Amygdala (tissue), 56 donors: ENCODE measurements at regions not wholly inside any gene's neighbourhood (a gene's known extent, or its start where the extent isn't known, plus 50 kb on each side); places are given as distances from the start of the nearest gene placed in this dataset.
"Not testable (repeated sequence)": the region's sequence is repeated elsewhere in the genome, so short reads cannot be mapped to it uniquely, and the experiment has no call there.

ENCODE experiments used
- DNase-seq, 56 donors: peaks; one replicate each; lab custom pipeline; 2025; lab: John Stamatoyannopoulos, UW

DNA sequence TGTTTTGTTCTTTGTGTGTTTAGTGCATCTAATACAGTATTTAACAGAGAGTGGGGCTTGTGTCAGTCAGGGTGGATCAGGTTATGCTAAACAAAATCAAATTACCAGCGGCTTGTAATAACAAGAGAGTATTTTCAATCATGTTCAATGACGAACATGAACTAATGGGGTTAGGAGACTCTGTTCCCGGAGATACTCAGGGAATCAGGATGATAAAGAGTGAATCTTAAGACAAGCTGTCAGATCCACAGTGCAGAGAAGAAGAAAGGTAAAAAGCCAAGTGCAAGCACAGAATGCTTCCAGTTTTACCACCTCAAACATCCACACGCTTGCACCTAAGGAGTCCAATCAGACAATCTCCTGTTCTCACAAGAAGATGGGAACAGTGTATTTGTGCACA lies 1331.5 kb upstream of the TMEM132C start:
- DNase-seq, result no peak

DNA sequence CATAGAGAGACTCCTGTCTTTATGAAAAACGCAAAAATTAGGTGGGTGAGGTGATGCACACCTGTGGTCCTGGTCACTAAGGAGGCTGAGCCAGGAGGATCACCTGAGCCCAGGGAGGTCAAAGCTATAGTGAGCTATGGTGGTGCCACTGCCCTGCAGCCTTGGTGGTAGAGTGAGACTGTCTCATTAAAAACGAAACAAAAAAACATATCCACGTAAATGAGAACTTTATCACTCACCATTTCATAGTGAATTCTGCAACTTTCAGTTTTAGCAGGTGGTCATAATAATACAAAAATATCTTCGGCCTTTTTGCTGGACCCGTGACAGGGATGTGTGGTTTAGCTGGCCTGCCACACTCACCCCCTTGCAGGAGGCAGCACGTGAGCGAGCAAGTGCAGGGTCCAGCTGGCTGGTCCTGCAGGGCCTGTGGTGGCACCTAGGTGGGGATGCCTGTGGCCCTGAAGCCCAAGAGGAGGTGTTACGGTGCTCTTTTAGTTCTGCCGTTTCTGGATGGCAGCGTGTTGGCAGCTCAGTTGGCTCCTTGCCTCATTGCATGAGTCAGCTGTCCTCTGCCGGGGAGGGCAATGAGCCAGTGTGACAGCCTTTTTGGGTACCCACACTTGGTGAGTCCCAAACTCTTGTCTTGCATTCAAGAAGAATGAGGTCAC lies 1330.7 kb upstream of the TMEM132C start:
- peak in 45 of 56 donors; percentile 0 to 76 (median 24) for DNase-seq

DNA sequence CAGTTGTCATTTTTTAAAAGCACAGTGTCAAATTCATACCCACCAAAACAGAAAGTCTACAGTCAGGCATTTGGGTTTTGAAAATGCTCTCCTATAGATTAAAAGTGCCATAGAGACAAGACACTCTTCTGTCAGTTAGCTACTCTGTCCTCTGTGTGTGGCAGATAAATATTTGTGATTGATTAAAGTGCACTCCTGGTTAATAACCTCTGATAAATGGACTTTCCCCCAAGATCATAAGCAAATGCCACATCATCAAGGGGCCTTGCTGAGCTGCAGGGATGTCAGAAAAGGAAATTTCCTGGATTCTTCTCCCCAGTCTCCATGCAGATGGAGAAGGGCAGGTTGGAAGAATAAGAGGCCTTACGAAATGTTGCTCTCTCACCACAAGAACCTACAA lies 1329.5 kb upstream of the TMEM132C start:
- no peak for DNase-seq

DNA sequence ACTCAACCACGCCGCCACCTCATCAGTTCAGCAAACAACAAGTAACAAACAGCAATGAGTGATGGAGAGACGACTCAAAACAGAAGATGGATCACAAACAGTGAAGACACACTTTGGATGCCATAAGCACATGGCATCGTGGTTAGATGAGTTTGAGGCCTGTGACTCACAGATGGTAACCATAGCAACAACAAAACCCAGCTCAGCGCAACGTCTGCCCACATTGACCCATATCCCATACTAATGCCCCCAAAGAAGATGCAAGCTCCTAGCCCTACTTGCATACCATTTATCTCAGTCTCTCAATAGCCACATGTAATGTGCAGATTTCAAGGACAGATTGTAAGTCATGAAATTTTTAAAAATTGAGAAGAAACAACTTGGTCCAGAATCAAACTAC lies 1322.3 kb upstream of the TMEM132C start:
- DNase-seq, result no peak

DNA sequence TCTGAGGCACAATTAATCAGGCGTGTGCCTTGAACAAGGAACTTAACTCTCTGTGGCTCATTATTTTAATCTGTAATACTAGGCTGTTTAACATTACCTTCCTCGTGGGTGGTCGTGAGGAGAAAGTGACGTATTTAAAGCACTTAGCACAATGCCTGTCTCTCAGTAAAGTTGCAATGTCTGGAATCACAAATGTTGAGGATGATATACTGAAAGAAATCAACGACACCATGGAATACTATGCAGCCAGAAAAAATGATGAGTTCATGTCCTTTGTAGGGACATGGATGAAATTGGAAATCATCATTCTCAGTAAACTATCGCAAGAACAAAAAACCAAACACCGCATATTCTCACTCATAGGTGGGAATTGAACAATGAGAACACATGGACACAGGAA lies 1320.0 kb upstream of the TMEM132C start:
- DNase-seq, result not testable (repeated sequence)

DNA sequence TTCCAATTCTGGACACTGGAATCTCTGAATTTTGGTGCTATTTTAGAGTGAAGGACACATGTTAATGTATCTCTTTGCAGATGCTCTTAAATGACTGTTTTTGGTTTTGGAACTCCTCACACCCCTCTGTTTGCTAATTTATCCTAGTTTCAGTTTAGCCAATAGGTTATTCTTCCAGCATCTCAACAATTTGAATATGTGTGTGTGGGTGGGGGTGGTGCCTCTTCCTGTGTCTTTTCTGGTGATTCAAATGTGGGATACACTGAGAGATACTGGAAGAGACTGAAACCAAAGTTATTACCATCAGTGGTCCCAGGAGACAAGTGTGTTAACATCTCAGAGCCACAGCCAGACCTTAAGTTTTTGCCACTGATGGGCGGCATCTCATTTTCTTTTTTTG lies 1317.4 kb upstream of the TMEM132C start:
- DNase-seq, result no peak

DNA sequence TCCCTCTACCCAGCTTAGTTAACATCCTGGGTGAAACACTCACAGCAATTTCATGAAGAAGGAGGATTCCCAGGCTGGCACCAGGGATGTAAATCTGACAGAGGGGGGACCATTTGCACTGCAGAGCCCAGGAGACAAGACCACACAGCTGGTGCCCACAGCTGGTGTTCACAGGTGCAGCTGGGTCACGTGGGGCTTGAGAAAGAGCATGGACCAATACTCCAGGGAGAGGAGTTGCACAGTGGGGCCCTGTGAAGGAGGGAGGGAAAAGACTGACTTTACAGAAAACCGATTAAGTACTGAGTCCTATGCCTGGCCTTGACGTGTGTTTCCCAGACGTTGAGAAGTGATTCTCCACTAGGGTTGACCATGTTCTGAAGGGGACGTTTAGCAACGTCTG lies 1316.7 kb upstream of the TMEM132C start:
- no peak for DNase-seq

DNA sequence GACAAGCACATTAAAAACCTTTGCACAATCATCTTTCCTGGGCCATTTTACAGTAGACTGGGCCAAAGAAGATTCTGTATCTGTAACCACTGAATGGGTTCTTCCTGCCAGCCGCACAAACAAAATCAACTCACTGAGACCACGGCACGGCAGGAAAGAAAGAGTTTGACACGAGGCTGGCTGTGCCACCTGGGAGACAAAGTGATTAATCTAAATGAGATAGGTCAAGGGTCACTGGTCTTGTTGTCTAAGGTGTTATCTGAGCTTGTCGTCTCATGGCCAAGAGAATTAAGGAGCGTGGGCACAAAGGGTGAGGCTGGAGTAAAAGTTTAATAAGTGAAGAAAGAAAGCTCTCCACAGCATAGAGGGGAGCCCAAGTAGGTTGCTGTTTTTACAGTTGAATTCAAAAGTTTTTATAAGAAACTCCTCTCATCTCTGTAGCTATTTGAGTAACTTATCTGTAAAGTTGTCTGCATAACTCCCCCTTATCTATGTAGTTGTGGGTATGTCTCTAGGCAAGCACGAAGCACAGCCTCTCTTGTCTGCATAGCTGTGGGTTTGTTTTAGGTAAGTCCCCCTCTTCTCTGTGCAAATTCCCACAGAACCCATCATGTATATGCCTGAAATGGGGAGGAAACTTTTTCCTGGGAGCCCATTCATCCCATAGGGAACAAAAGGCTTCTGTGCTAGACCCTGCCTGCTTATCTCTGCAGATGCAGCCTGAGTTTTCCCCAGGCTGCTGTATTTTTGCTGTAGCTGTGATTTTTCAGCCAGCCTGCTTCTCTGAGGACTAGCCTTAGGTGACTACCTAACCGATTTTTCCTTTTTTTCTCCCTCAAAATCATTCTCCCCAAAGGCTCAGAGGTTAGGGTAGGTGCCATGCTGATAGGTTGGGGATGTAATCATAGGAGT lies 1314.6 kb upstream of the TMEM132C start:
- DNase-seq, result peak in 1 of 56 donors; percentile 0

DNA sequence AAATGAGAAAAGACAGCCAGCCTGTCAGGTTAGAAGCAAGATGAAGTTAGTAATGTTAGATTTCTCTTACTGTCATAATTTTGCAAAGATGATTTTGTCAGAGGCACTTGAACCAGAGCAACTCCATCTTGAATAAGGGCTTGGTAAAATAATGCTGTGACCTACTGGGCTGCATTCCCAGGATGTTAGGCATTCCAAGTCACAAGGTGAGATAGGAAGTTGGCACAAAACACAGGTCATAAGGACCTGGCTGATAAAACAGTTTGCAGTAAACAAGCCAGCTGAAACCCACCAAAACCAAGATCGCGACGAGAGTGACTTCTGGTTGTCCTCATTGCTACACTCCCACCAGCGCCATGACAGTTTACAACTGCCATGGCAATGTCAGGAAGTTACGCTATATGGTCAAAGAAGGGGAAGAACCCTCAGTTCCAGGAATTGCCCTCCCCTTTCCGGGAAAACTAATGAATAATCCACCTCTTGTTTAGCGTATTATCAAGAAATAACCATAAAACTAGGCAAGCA lies 1313.5 kb upstream of the TMEM132C start:
- DNase-seq, result no peak

DNA sequence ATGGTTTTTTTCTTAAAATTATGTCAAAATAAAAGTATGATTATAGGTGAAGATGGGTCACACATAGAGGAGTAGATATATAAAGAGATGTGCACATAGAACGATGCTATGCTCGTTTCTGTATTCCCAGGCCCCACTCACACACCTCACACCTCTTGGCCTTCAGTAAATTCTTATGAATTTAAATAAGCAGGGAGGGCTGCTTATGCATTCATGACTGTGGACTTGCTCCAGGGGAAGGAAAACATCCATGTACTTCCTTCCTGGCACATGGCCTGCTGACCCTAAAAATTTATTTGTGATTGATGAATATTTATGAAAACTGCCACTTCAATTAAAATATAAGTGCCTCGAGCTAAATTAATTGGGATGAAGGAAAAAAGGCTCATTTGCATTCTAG lies 1306.7 kb upstream of the TMEM132C start:
- DNase-seq, result no peak

DNA sequence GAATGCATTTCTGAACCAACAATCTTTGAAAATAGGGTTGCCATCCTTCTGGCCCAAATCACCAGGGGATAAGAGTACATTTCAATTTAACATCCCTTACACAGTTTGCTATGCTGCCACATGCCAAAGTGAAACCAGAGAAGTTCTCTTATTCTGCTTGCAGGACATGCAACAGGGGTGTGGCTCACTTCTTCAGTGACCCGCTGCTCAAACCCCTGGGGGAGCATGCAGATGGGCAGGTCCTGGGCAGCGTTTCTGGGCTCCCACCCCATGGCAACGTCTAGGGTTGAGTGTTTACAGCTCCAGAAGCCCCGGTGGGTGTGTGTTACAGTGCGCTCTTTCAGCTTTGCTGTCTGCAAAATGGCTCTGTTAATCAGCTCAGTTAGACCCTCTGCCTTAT lies 1306.3 kb upstream of the TMEM132C start:
- DNase-seq, result no peak

DNA sequence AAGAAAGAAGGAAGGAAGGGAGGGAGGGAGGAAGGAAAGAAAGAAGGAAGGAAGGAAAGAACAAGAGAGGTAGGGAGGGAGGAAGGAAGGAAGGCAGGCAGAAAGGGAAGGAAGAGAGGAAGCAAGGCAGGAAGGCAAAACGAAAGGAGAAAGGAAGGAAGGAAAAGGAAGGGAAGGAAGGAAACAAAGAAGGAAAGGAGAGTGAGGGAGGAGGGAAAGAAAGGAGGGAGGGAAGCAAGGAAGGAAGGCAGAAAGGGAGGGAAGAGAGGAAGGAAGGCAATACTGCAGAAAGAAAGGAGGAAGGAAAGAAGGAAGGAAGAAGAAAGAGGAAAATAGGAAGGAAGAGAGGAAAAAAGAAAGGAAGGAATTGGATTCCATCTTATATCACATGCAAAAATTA lies 1303.1 kb upstream of the TMEM132C start:
- no peak for DNase-seq

DNA sequence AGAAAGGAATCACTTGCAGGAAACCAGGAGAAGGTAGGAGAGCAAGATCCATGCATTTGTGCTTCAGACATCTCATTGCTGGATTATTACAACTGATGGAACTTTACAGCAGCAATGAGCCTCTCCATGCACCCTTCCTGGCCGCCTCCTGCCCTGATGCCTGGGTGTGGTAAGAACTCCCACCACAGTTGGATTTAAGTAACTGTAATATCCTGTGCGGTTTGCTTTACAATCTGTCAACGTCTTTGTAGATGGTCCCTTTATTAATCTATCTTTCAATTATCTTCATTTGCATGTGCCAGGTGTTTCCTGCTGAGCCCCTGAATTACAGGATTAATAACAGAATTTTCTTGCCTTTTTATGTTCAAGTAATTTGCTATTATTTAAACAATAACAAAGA lies 1300.5 kb upstream of the TMEM132C start:
- DNase-seq, result no peak

DNA sequence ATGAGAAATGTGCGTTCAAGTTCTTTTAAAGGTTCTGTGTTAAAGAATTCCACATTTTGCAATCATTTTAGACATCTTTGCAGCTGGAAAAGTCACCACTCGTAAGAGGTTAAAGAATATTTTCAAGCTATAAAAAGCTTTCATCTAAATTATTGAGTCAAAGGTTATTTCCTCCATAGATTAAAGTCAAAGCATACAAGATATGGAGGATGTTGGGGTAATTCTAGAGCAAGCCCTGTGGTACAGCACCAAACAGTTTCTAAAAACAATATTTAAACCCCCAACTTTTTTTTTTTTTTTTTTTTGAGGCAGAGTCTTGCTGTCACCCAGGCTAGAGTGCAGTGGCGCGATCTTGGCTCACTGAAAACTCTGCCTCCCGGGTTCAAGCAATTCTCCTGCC lies 1299.8 kb upstream of the TMEM132C start:
- DNase-seq, result no peak

DNA sequence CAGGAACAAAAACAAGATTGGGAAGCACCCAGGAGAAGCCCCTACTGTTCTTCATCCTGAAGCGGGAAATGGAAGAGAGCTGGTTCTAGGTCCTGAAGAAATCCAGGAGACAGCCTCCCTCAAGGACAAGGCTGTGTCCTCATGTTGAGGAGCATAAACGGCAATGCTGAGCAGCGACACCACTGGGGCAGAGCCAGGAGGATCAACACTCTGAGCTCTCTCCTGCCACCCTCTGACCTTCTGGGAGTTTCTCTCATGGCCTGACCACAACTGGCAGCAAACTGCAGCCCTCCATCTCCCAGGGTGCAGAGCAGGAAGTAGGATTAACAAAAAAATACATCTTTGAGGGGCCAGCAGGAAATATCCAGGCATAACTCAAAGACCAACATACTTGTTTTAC lies 1292.2 kb upstream of the TMEM132C start:
- DNase-seq, result peak in 1 of 56 donors; percentile 1

DNA sequence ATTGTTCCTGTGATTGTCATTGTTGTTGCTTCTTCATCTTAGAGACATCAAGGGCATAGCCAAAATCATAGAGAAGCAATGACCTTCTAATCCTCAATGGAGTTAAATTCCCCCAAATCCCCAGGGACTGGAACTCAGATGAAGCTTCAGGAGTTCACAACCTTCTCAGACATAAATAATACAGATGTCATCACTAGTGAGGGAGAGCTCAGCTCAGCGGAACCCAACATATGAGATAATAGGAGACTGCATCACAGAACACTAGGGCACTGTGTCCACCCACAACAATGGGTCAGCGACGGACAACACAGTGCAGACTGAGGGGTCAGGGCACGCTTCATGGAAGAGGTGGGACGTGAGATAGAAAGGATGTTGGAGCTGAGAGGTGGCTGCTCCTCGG lies 1290.4 kb upstream of the TMEM132C start:
- DNase-seq, result no peak

DNA sequence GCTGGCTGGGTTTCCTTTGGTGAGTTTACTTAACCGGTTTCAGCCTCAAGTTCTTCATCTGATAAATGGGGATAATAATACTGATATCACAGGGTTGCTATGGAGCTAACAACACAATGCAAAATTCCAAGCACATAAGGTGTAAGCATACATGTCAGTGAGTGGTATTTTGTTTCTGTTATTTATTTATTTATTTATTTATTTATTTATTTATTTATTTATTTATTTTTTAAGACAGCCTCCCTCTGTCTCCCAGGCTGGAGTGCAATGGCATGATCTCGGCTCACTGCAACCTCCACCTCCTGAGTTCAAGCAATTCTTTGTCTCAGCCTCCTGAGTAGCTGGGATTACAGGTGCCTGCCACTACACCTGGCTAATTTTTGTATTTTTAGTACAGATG lies 1287.4 kb upstream of the TMEM132C start:
- DNase-seq, result not testable (repeated sequence)

DNA sequence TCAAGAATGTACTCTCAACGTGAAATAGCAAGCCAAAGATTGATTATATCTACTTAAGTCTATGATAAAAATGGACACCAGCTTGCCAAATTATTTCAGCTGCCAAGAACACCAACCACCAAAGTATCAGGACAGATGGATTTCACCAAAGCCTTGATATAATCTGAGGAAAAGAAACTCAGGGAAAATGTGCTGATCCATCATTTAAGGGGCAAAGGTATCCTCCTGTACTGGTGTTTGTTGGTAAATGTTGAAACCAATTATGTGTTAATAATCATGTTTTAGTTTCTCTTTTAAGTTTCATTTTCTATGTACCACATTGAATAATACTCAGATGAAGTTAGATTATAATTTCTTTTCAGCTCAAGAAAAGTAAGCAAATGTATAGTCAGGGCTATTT lies 1284.3 kb upstream of the TMEM132C start:
- no peak for DNase-seq

DNA sequence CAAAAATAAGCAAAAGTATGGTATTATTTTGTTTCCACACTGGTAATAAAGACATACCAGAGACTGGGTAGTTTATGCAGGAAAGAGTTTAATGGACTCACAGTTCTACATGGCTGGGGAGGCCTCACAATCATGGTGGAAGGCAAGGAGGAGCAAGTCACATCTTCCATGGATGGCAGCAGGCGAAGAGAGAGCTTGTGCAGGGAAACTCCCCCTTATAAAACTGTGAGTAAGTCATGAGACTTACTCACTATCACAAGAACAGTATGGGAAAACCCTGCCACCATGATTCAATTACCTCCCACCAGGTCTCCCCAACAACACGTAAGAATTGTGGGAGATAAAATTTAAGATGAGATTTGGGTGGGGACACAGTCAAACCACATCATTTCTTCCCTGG lies 1283.2 kb upstream of the TMEM132C start:
- not testable (repeated sequence) for DNase-seq

DNA sequence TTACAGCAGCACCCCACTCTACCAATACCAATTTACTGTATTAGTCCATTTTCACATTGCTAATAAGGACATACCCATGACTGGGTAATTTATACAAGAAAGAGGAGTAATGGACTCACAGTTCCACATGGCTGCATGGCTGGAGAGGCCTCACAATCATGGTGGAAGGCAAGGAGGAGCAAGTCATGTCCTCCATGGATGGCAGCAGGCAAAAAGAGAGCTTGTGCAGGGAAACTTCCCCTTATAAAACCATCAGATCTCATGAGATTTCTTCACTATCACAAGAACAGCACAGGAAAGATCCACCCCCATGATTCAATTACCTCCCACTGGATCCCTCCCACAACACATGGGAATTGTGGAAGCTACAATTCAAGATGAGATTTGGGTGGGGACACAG lies 1281.3 kb upstream of the TMEM132C start:
- not testable (repeated sequence) for DNase-seq

DNA sequence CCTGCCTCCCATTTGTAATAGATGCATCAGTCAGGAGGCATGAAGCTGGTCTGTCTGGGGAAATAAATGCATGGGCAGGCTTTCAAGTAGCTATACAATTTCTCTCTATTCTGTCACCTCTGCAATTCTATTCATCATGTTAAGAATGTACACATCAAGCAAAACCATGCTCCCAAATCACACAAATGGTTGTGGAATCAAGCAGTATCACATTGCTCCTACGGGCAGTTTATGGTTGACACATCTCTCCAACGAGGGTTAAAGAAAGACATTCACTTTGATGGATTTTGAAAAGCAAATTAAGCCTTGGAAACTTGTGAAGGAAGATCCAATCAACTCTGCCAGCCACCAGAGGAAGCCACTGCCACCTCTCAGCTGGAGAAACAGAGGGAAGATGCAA lies 1277.4 kb upstream of the TMEM132C start:
- no peak for DNase-seq

DNA sequence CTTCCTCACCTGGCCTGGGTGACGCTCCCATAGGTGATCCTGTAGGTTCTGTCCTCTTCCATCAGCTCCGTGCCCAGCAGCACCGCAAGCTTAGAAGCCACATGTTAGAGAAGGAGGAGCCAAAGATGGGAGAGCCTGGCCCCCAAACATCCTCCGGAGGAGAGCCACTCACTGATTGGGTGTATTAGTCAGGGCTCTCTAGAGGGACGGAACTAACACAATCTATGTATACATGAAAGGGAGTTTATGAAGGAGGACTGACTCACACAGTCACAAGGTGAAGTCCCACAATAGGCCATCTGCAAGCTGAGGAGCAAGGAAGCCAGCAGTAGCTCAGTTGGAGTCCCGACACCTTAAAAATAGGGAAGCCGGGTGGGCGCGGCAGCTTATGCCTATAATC lies 1273.1 kb upstream of the TMEM132C start:
- DNase-seq, result no peak
